Activated CD4-positive, alpha-beta T cell treated with anti-CD3 and anti-CD28 coated beads, Interleukin-2, amount 50 U/mL, for 1 hour (primary cell): ENCODE measurements at regions not wholly inside any gene's neighbourhood (a gene's known extent, or its start where the extent isn't known, plus 50 kb on each side); places are given as distances from the start of the nearest gene placed in this dataset.

ENCODE experiments used
- DNase-seq: peaks from one replicate; pipeline ENCODE4 v3.0.0-alpha.2; 2020

GRCh38 chr6:133632206-133632605 lies 256.7 kb upstream of the TCF21 start:
- no peak for DNase-seq

GRCh38 chr6:133632906-133633305 lies 256.0 kb upstream of the TCF21 start:
- no peak for DNase-seq

- no peak for DNase-seq
These were observed 254.4 kb upstream of the TCF21 start for GRCh38 chr6:133634474-133634873.

- DNase-seq: no peak
These were observed 253.5 kb upstream of the TCF21 start for GRCh38 chr6:133635447-133635846.

- DNase-seq: no peak
These were observed 251.5 kb upstream of the TCF21 start for GRCh38 chr6:133637436-133637835.

- DNase-seq: no peak
These were observed 251.0 kb upstream of the TCF21 start for GRCh38 chr6:133637874-133638273.

DNA sequence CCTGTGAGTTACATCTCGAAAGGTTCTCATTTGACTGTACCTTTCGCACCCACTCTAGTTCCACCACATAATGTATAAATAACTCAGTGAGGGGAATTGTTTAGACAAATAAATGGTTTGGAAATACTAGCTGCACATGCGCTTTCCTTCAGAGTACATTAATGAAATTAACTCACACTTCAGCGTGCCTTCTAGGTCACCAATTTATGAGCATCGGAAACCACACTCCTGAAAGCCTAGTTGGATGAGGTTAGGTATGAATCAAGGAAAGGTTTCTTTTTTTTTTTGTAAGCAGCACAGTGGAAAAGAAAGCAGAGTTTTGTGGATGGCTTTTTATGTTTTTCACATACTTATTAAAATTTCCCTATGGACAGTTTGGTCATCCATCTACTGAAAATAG lies 247.8 kb upstream of the TCF21 start:
- no peak for DNase-seq

GRCh38 chr6:133644548-133644891 lies 244.4 kb upstream of the TCF21 start:
- DNase-seq: no peak

DNA sequence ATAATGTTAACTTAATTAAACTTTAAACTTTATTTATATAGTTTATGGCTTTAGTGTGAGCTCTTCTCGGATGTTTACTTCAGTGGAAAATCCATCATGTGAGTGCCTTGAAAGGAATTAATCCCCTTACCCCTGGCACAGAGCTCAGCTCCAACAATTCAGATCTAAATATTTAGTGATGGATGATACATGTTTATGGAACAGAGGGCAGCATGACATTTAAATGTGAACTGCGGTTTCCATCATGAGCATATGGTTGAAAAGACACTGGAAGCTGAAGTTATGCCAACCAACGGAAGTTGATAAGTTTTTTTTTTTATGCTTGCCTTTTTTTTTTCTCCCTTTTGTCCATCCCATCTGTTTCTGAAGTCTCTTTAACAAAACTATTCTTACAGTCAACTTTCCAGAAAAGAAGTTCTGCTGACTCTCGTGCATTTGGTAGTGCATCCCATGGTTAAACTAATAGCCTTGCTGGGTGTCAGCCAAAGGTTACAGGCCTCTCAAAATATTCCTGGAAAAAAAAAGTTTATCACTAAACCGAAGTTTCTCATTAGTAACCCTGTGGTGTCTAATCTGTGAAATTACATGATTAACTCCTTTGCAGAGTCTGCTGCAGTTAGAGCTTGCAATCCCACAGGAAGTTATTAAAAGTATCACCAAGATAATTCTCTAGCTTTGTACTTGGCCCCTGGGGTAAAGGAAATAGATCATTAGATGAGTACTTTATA lies 243.9 kb upstream of the TCF21 start:
- DNase-seq: no peak

- DNase-seq: no peak
These were observed 242.8 kb upstream of the TCF21 start for GRCh38 chr6:133645966-133646740.

- DNase-seq: no peak
These were observed 240.3 kb upstream of the TCF21 start for GRCh38 chr6:133648581-133648980.

DNA sequence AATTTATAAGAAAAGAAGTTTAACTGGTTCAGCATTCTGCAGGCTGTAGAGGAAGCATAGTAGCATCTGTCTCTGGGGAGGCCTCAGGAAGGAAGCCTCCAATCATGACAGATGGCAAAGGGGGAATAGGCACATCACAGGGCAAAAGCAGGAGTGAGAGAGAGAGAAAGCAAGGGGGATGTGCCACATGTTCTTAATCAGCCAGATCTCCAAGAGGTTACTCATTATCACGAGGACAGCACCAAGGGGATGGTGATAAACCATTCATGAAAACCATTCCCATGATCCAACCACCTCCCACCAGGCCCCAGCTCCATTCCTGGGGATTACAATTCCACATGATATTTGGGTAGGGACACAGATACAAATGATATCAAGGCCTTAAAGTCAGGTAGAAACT lies 217.5 kb upstream of the TCF21 start:
- no peak for DNase-seq

GRCh38 chr6:133673056-133673455 lies 215.9 kb upstream of the TCF21 start:
- DNase-seq: no peak

GRCh38 chr6:133674661-133675060 lies 214.3 kb upstream of the TCF21 start:
- DNase-seq: no peak

DNA sequence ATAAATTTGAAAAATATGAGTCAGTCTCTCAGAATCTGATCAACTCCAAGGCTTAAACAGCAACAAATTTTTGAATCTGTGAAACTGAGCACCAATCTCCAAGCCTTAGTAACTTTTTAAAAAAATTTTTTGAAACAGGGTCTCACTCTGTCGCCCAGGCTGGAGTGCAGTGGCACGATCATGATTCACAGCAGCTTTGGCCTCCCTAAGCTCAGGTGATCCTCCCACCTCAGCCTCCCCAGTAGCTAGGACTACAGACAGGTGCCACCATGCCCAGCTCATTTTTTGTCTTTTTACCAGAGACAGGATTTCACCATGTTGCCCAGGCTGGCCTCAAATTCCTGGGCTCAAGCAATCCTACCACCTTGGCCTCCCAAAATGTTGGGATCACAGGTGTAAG lies 207.9 kb upstream of the TCF21 start:
- no peak for DNase-seq

DNA sequence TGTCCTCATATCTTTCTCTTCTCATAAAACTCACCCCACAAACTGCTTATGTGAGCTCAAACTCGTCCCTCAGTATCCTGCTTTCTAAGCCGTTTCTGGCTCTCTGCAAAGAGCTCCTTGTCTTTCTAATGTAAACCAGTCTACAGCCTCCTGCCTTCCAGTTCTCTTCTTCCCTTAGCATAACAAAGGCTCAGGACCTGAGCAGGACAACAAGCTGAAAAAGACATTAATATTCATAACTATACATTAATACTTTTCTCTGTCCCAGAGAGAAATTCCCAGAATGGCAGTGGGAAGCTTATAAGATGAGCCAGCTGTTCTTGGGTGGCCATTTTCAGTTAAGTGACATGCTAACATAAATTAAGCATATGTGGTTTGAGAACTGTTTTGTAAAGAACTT lies 207.0 kb upstream of the TCF21 start:
- no peak for DNase-seq

DNA sequence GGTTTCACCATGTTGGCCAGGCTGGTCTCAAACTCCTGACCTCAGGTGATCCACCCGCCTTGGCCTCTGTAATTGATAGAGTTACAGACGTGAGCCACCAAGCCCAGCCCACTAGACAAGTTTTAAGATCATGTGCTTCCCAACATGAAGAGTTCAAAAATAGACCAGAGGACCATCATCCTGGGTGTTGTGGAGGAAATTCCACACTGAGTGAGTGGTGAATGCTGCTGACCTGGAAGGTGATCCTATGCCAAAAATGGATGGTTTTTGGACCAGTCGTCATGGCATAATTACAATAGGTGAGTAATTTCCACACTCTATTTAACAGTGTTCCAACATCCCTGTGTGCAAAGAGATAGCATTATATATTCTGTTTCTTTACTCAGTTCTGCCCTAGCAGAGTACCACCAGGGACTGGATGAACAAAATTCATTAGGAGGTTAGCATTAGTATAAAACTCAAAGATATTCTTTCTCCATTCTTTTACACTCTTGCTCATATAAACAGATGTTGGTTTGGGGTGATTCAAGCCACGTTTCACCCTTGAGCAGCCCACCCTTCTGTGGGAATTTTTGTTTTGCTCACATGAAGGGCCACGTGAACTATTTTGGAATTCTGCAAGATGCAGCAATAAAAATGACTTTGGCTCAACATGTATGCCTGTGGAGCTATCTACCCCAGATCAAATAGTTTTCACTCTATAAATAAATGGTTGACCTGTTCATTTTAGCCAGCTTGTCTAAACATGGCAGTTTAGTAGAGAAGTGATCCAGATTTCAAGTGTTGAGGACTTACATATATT lies 206.2 kb upstream of the TCF21 start:
- DNase-seq: no peak

DNA sequence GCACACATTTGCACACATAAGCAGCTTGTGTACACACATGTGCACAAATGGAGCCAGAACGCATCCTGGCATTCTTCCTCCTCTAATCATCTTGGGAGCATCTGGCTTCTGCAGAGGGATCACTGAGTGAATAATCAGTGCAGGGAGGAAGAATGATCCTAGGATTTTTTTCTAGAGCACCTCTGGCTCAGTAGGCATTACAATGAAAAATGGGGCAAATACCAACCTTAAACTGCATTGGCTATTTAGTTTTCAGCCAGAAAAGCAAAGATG lies 205.7 kb upstream of the TCF21 start:
- DNase-seq: no peak

DNA sequence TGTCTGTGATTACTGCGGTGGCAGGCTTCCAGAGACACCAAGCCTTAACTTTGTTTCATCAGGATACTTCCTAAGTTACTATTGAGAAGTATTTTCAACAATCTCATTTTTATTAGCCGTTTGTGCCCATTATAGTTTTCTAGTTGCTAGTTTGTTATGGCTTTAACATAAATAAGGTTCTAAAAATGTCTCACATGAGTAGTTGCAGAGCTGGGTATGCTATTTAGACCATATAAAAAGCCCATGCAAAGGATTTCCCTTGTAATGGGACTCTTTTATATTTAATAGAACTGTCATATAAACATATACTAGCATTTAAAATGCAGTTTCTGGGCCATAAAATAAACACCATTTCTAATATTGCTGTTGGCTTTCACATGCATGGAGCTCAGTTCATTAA lies 205.3 kb upstream of the TCF21 start:
- DNase-seq: no peak

- no peak for DNase-seq
These were observed 200.0 kb upstream of the TCF21 start for GRCh38 chr6:133688705-133689492.

DNA sequence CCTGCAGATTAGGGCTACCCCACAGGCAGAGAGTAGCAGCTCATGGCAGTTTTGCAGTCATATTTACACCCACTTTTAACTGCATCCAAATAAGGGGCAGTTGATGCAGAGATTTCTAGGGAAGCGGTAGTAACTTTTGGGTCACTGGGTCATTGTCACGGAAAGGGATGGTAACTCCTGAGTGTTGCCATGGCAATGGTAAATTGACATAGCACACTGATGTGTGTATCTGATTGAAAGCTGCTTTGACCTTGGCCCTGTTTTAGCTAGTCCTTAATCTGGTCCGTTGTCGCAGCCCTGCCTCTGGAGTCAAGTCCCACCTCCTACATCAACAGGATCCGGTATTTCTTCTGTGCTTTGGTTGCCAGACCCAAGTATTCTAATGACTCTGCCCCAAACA lies 199.1 kb upstream of the TCF21 start:
- DNase-seq: no peak

DNA sequence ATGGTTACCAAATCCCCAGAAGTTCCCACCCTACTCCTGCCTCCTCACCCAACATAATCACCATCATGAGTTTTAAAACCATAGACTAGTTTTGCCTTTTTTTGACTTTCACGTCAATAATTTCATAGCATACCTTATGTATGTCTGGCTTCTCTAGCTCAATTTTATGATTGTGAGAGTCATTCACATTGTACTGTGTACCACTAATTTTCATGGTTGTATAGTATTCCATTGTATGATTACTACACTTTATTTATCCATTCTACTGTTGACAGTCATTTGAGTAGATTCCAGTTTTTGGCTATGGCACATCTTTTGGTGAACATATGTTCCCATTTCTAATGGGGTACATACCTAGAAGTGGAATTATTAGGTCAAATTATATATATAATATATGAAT lies 195.3 kb upstream of the TCF21 start:
- no peak for DNase-seq

DNA sequence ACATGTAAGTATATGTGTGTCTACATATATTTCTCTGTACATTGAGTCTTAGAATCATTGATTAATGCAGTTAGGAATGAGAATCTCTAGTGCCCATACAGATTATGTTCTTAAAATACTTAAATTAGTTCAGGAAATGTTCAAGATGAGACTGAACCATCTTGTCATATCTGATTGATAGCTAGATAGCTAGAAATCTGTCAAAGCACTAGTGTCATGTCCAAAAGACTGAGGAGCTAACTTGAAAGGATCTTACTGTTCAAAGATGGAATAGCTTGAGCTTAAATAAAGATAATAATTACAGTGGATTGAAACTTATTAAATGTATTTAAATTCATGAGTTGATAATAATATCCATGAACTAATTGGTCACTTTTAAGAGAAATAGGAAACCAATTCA lies 191.7 kb upstream of the TCF21 start:
- no peak for DNase-seq
